ENCODE measurements at regions not wholly inside any gene's neighbourhood (a gene's known extent, or its start where the extent isn't known, plus 50 kb on each side); places are given as distances from the start of the nearest gene placed in this dataset.

GRCh38 chr13:79075703-79076102 is 330.4 kb downstream of the RBM26 start:
- no peak for TF ChIP-seq CTCF (conservative IDR thresholded peaks at IDR 0.05; ENCODE audit: low read length)
- TF ChIP-seq EZH2phosphoT487 (IDR thresholded peaks at IDR 0.05; ENCODE audit: borderline replicate concordance): no peak
